GM12891 (cell line): ENCODE measurements at regions not wholly inside any gene's neighbourhood (a gene's known extent, or its start where the extent isn't known, plus 50 kb on each side); places are given as distances from the start of the nearest gene placed in this dataset.

Experiments
- PAX5 ChIP-seq: IDR thresholded peaks from 2 replicates; pipeline ENCODE4 v1.6.1; 2011; ENCODE audit warnings: low read length, moderate library complexity, mild to moderate bottlenecking; ENCODE audit not compliant: insufficient read depth, severe bottlenecking
- POLR2A ChIP-seq: IDR thresholded peaks from 2 replicates; pipeline ENCODE4 v1.6.1; 2011; ENCODE audit warnings: low read depth, low read length, control low read depth
- POLR2AphosphoS5 ChIP-seq: IDR thresholded peaks from 2 replicates; pipeline ENCODE4 v1.6.1; 2011; ENCODE audit warnings: low read depth, low read length, control low read depth
- POU2F2 ChIP-seq: IDR thresholded peaks from 2 replicates; pipeline ENCODE4 v1.6.1; 2011; ENCODE audit warnings: low read depth, mild to moderate bottlenecking, control low read depth, low read length, moderate library complexity
- SPI1 ChIP-seq: IDR thresholded peaks from 2 replicates; pipeline ENCODE4 v1.6.1; 2011; ENCODE audit warnings: low read depth, low read length, control low read depth
- TAF1 ChIP-seq: IDR thresholded peaks from 2 replicates; pipeline ENCODE4 v1.6.1; 2011; ENCODE audit warnings: low read depth, low read length, control low read depth

- TF ChIP-seq POLR2A, result no peak
- TF ChIP-seq TAF1, result no peak
- TF ChIP-seq PAX5, result no peak
- TF ChIP-seq POLR2AphosphoS5, result no peak
- no peak for TF ChIP-seq SPI1
- no peak for TF ChIP-seq POU2F2
Observed at GRCh38 chr5:165030971-165031370, 1525.6 kb downstream of the MAT2B start.
